HepG2 (cell line): ENCODE measurements at regions not wholly inside any gene's neighbourhood (a gene's known extent, or its start where the extent isn't known, plus 50 kb on each side); places are given as distances from the start of the nearest gene placed in this dataset.
A peak's percentile ranks its signal among the peaks of the same experiment; 100 is the strongest.

Experiments
- FOXA1 ChIP-seq, 2 experiments: fragments of 450-650 bp in 1 of 2; sonication (generic) in 1 of 2; formaldehyde crosslinking in 1 of 2; IDR thresholded peaks; 2 replicates each; pipeline versions ENCODE4 v1.4.0 to v1.6.1; 2016 to 2020; ENCODE audit warnings: missing genetic modification reagents in 1 of 2
- FOXK1 ChIP-seq: sonication (generic); formaldehyde crosslinking; IDR thresholded peaks from 2 replicates; pipeline ENCODE4 v1.4.0; 2020; ENCODE audit warnings: low read depth, missing genetic modification reagents, borderline replicate concordance
- HNRNPLL ChIP-seq: fragments of 200-400 bp; formaldehyde crosslinking; IDR thresholded peaks from 2 replicates; pipeline ENCODE4 v1.6.1; 2017; ENCODE audit warnings: mild to moderate bottlenecking, low read depth, low read length; ENCODE audit not compliant: poor library complexity, severe bottlenecking
- JUN ChIP-seq: sonication (generic); formaldehyde crosslinking; IDR thresholded peaks from 2 replicates; pipeline ENCODE4 v1.4.0; 2020; ENCODE audit warnings: mild to moderate bottlenecking, missing genetic modification reagents
- JUND ChIP-seq: sonication (generic); formaldehyde crosslinking; IDR thresholded peaks from 2 replicates; pipeline ENCODE4 v1.8.0; 2022; ENCODE audit warnings: mild to moderate bottlenecking, missing genetic modification reagents
- KDM2A ChIP-seq: sonication (generic); formaldehyde crosslinking; IDR thresholded peaks from 2 replicates; pipeline ENCODE4 v1.4.0; 2020; ENCODE audit warnings: low read depth, missing genetic modification reagents, borderline replicate concordance
- MATR3 ChIP-seq: sonication (generic); formaldehyde crosslinking; IDR thresholded peaks from 2 replicates; pipeline ENCODE4 v1.4.0; 2020; ENCODE audit warnings: missing genetic modification reagents
- MED1 ChIP-seq: sonication (generic); formaldehyde crosslinking; IDR thresholded peaks from 2 replicates; pipeline ENCODE4 v1.4.0; 2020; ENCODE audit warnings: missing genetic modification reagents
- MXD1 ChIP-seq: sonication (generic); formaldehyde crosslinking; IDR thresholded peaks from 2 replicates; pipeline ENCODE4 v1.4.0; 2020; ENCODE audit warnings: mild to moderate bottlenecking, missing genetic modification reagents
- SIX1 ChIP-seq: sonication (generic); formaldehyde crosslinking; IDR thresholded peaks from 2 replicates; pipeline ENCODE4 v1.4.0; 2020; ENCODE audit warnings: missing genetic modification reagents, borderline replicate concordance
- SMARCE1 ChIP-seq: fragments of 450-650 bp; IDR thresholded peaks from 2 replicates; pipeline ENCODE4 v1.6.1; 2017; ENCODE audit warnings: borderline replicate concordance
- SP4 ChIP-seq: sonication (generic); formaldehyde crosslinking; IDR thresholded peaks from 2 replicates; pipeline ENCODE4 v1.8.1; 2023; ENCODE audit warnings: mild to moderate bottlenecking, missing genetic modification reagents
- SPEN ChIP-seq: sonication (generic); formaldehyde crosslinking; IDR thresholded peaks from 2 replicates; pipeline ENCODE4 v1.5.1; 2020; ENCODE audit warnings: low read depth, mild to moderate bottlenecking, missing genetic modification reagents
- TAF15 ChIP-seq: fragments of 200-400 bp; formaldehyde crosslinking; IDR thresholded peaks from one replicate; pipeline ENCODE4 v1.6.1; 2018; ENCODE audit warnings: mild to moderate bottlenecking, low read depth, low read length; ENCODE audit not compliant: poor library complexity, severe bottlenecking
- THAP11 ChIP-seq: IDR thresholded peaks from 2 replicates; pipeline ENCODE4 v1.6.1; 2016; ENCODE audit warnings: missing biosample characterization, missing genetic modification reagents
- ZBTB38 ChIP-seq: sonication (generic); formaldehyde crosslinking; IDR thresholded peaks from 2 replicates; pipeline ENCODE4 v1.5.1; 2020; ENCODE audit warnings: mild to moderate bottlenecking, missing genetic modification reagents
- ZMYM4 ChIP-seq: sonication (generic); formaldehyde crosslinking; IDR thresholded peaks from 2 replicates; pipeline ENCODE4 v1.8.1; 2023; ENCODE audit warnings: mild to moderate bottlenecking, missing genetic modification reagents
- ZNF263 ChIP-seq: sonication (generic); formaldehyde crosslinking; IDR thresholded peaks from 2 replicates; pipeline ENCODE4 v1.4.0; 2020; ENCODE audit warnings: missing genetic modification reagents
- ZNF282 ChIP-seq: fragments of 450-650 bp; IDR thresholded peaks from 2 replicates; pipeline ENCODE4 v1.6.1; 2018; ENCODE audit not compliant: partially characterized antibody
- ZNF589 ChIP-seq: sonication (generic); formaldehyde crosslinking; conservative IDR thresholded peaks from 2 replicates; pipeline ENCODE4 v1.8.0; 2022; ENCODE audit warnings: mild to moderate bottlenecking, moderate library complexity, missing genetic modification reagents
- ZNF605 ChIP-seq: sonication (generic); formaldehyde crosslinking; IDR thresholded peaks from 2 replicates; pipeline ENCODE4 v1.8.0; 2022; ENCODE audit warnings: mild to moderate bottlenecking, missing genetic modification reagents
- ZNF883 ChIP-seq: sonication (generic); formaldehyde crosslinking; IDR thresholded peaks from 2 replicates; pipeline ENCODE4 v1.5.1; 2020; ENCODE audit warnings: mild to moderate bottlenecking, missing genetic modification reagents; ENCODE audit errors: not compliant biosample characterization
- TF ChIP-seq, protein P1 (sequence below): sonication (generic); formaldehyde crosslinking; IDR thresholded peaks from 2 replicates; pipeline ENCODE4 v1.9.0; 2021; ENCODE audit warnings: missing genetic modification reagents, borderline replicate concordance
- TF ChIP-seq, protein P2 (sequence below): sonication (generic); formaldehyde crosslinking; IDR thresholded peaks from 2 replicates; pipeline ENCODE4 v1.5.1; 2020; ENCODE audit warnings: mild to moderate bottlenecking, missing genetic modification reagents, borderline replicate concordance

DNA sequence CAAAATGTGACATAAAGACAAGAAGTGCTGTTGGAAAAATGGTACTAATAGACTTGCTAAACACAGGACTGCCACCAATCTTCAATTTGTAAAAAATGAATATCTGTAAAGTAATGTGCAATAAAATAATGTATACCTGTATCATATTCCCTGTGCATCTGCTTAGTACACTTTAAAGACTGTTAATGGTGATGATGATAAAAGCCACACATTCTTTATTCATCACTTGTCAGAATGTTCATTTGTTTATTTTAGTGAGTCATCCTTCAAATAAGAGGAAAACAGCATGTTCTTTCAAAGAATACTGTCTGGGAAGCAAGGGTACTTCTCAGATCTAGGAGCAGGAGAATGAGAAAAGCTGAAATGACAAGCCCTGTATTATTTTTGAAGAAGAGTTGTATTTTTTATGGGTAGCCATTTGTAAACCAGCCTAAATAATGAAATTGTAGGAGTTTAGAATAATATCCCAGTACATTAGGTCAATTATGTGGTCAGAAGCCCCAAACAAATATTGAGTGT lies 78.3 kb upstream of the PSMA6 start (continued):
- TF ChIP-seq ZNF263 (CRISPR knock-in tag) (no peak), SMARCE1 (no peak), ZMYM4 (CRISPR knock-in tag) (no peak), KDM2A (CRISPR knock-in tag) (no peak), FOXK1 (CRISPR knock-in tag) (peak; percentile 29; the same call in 1 of the 2 replicates), JUN (CRISPR knock-in tag) (peak; percentile 66), MED1 (CRISPR knock-in tag) (peak; percentile 20; the same call in 1 of the 2 replicates), TAF15 (no peak), THAP11 (CRISPR knock-in tag) (no peak), FOXA1 (IDR thresholded peaks at IDR 0.05) (no peak), FOXA1 (CRISPR knock-in tag; IDR thresholded peaks at IDR 0.05) (peak; percentile 52), SIX1 (CRISPR knock-in tag) (0 out of 2 replicates have a peak, but pooled peaks have one; percentile 14), SP4 (CRISPR knock-in tag) (no peak), SPEN (CRISPR knock-in tag) (no peak), JUND (CRISPR knock-in tag) (peak; percentile 96), ZBTB38 (CRISPR knock-in tag) (no peak), ZNF282 (no peak), ZNF605 (CRISPR knock-in tag) (no peak), HNRNPLL (no peak), MATR3 (CRISPR knock-in tag) (no peak), MXD1 (CRISPR knock-in tag) (no peak), ZNF589 (CRISPR knock-in tag) (no peak), ZNF883 (CRISPR knock-in tag) (no peak)
- TF ChIP-seq, protein P1, sequence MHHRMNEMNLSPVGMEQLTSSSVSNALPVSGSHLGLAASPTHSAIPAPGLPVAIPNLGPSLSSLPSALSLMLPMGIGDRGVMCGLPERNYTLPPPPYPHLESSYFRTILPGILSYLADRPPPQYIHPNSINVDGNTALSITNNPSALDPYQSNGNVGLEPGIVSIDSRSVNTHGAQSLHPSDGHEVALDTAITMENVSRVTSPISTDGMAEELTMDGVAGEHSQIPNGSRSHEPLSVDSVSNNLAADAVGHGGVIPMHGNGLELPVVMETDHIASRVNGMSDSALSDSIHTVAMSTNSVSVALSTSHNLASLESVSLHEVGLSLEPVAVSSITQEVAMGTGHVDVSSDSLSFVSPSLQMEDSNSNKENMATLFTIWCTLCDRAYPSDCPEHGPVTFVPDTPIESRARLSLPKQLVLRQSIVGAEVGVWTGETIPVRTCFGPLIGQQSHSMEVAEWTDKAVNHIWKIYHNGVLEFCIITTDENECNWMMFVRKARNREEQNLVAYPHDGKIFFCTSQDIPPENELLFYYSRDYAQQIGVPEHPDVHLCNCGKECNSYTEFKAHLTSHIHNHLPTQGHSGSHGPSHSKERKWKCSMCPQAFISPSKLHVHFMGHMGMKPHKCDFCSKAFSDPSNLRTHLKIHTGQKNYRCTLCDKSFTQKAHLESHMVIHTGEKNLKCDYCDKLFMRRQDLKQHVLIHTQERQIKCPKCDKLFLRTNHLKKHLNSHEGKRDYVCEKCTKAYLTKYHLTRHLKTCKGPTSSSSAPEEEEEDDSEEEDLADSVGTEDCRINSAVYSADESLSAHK = no peak
- TF ChIP-seq, protein P2, sequence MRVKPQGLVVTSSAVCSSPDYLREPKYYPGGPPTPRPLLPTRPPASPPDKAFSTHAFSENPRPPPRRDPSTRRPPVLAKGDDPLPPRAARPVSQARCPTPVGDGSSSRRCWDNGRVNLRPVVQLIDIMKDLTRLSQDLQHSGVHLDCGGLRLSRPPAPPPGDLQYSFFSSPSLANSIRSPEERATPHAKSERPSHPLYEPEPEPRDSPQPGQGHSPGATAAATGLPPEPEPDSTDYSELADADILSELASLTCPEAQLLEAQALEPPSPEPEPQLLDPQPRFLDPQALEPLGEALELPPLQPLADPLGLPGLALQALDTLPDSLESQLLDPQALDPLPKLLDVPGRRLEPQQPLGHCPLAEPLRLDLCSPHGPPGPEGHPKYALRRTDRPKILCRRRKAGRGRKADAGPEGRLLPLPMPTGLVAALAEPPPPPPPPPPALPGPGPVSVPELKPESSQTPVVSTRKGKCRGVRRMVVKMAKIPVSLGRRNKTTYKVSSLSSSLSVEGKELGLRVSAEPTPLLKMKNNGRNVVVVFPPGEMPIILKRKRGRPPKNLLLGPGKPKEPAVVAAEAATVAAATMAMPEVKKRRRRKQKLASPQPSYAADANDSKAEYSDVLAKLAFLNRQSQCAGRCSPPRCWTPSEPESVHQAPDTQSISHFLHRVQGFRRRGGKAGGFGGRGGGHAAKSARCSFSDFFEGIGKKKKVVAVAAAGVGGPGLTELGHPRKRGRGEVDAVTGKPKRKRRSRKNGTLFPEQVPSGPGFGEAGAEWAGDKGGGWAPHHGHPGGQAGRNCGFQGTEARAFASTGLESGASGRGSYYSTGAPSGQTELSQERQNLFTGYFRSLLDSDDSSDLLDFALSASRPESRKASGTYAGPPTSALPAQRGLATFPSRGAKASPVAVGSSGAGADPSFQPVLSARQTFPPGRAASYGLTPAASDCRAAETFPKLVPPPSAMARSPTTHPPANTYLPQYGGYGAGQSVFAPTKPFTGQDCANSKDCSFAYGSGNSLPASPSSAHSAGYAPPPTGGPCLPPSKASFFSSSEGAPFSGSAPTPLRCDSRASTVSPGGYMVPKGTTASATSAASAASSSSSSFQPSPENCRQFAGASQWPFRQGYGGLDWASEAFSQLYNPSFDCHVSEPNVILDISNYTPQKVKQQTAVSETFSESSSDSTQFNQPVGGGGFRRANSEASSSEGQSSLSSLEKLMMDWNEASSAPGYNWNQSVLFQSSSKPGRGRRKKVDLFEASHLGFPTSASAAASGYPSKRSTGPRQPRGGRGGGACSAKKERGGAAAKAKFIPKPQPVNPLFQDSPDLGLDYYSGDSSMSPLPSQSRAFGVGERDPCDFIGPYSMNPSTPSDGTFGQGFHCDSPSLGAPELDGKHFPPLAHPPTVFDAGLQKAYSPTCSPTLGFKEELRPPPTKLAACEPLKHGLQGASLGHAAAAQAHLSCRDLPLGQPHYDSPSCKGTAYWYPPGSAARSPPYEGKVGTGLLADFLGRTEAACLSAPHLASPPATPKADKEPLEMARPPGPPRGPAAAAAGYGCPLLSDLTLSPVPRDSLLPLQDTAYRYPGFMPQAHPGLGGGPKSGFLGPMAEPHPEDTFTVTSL (CRISPR knock-in tag) = peak; percentile 48; the same call in 1 of the 2 replicates
